Gastroesophageal sphincter (tissue), 4 donors: ENCODE measurements at regions not wholly inside any gene's neighbourhood (a gene's known extent, or its start where the extent isn't known, plus 50 kb on each side); places are given as distances from the start of the nearest gene placed in this dataset.

Source experiments
- ATAC-seq: fragments of 150-250 bp; one replicate; pipeline ENCODE4 v1.9.1; 2016; ENCODE audit warnings: mild to moderate bottlenecking, moderate library complexity
- H3K27ac ChIP-seq, 4 donors: fragments of 200-600 bp; sonication (generic) in 3 of 4; 1 replicate in 3 of 4; 2 replicates in 1 of 4; pipeline ENCODE4 v1.5.1; 2016 to 2019
- H3K27me3 ChIP-seq: fragments of 200-600 bp; sonication (generic); one replicate; pipeline ENCODE4 v1.5.1; 2019
- H3K36me3 ChIP-seq, 2 donors: fragments of 200-600 bp; sonication (generic); one replicate each; pipeline ENCODE4 v1.5.1; 2019; ENCODE audit warnings: control low read depth in 1 of 2
- H3K4me1 ChIP-seq, 3 donors: fragments of 200-600 bp; sonication (generic); 1 replicate in 2 of 3; 2 replicates in 1 of 3; pipeline ENCODE4 v1.5.1; 2016 to 2019; ENCODE audit warnings: control low read depth in 2 of 3
- H3K4me3 ChIP-seq, 2 donors: fragments of 200-600 bp; sonication (generic); one replicate each; pipeline ENCODE4 v1.5.1; 2019; ENCODE audit warnings: mild to moderate bottlenecking in 1 of 2, moderate library complexity in 1 of 2
- H3K9me3 ChIP-seq, 3 donors: fragments of 200-600 bp; sonication (generic); one replicate each; pipeline ENCODE4 v1.5.1; 2017 to 2019; ENCODE audit warnings: control low read depth in 2 of 3
- CTCF ChIP-seq, 4 experiments: fragments of 200-600 bp in 2 of 4; fragments of 450-650 bp in 2 of 4; sonication (generic) in 1 of 4; IDR thresholded peaks; one replicate each; pipeline ENCODE4 v1.5.1; 2017 to 2019; ENCODE audit warnings: antibody characterized with exemption in 4 of 4, mild to moderate bottlenecking in 2 of 4, moderate library complexity in 2 of 4
- EP300 ChIP-seq: sonication (generic); formaldehyde crosslinking; IDR thresholded peaks from one replicate; pipeline ENCODE4 v1.6.1; 2017; ENCODE audit warnings: antibody characterized with exemption, mild to moderate bottlenecking
- POLR2A ChIP-seq, 2 donors: fragments of 450-650 bp; IDR thresholded peaks; one replicate each; pipeline ENCODE4 v1.6.1; 2017; ENCODE audit warnings: antibody characterized with exemption in 2 of 2, mild to moderate bottlenecking in 2 of 2, moderate library complexity in 1 of 2
- POLR2AphosphoS5 ChIP-seq: sonication (generic); formaldehyde crosslinking; IDR thresholded peaks from one replicate; pipeline ENCODE4 v1.6.1; 2017; ENCODE audit warnings: antibody characterized with exemption
- WGBS, 2 donors: methylation state at CpG; one replicate each; pipeline ENCODE4 v1.1.5; 2018; ENCODE audit warnings: low coverage in 1 of 2; 5-methylcytosine and 5-hydroxymethylcytosine counted together

- Histone ChIP-seq H3K27me3 (no peaks in the 10 kb centered on the region), H3K4me1 (peaks cover 0 to 3% (median 0%) of the 10 kb centered on the region in 3 donors), H3K27ac (no peak overlapping the region), H3K9me3 (no peaks in the 10 kb centered on the region), H3K36me3 (no peaks in the 10 kb centered on the region), H3K4me3 (no peak overlapping the region)
- 87 to 91% methylated on average over 4 to 7 of the region's 7 CpGs for WGBS, 2 donors
- TF ChIP-seq EP300 (no peak), POLR2AphosphoS5 (no peak), POLR2A (IDR thresholded peaks at IDR 0.05) (no peak), CTCF (IDR thresholded peaks at IDR 0.05) (no peak)
- no peak for ATAC-seq
These were observed 259.0 kb downstream of the LOXHD1 start for GRCh38 chr18:46398005-46398404.

DNA sequence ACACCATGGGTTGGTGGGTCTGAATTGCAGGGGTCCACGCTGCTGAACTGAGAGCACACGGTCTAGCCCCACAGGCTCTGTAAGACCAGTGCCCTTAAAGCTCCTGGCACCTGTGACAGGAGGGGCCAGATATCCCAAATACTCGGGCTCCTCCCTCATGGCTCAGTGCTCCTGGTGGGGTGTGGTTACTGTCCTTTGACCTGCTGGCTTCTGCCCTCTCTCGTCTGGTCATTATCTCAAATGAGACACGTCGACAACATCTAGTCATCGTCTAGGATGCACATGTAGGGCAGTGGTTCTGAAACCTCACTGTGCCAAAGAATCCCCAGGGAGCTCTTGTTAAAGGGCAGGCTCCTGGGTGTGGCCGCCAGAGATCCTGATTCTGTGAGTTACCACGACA lies 258.4 kb downstream of the LOXHD1 start:
- Histone ChIP-seq H3K36me3 (no peaks in the 10 kb centered on the region), H3K4me1 (peaks cover 0 to 4% (median 0%) of the 10 kb centered on the region in 3 donors), H3K27me3 (no peaks in the 10 kb centered on the region), H3K4me3 (no peak overlapping the region), H3K27ac (no peak overlapping the region), H3K9me3 (no peaks in the 10 kb centered on the region)
- 100% methylated on average over 1 to 2 of the region's 9 CpGs for WGBS, 2 donors
- no peak for ATAC-seq
- TF ChIP-seq CTCF (IDR thresholded peaks at IDR 0.05), result no peak
- no peak for TF ChIP-seq POLR2A (IDR thresholded peaks at IDR 0.05)
- no peak for TF ChIP-seq EP300
- TF ChIP-seq POLR2AphosphoS5, result no peak

DNA sequence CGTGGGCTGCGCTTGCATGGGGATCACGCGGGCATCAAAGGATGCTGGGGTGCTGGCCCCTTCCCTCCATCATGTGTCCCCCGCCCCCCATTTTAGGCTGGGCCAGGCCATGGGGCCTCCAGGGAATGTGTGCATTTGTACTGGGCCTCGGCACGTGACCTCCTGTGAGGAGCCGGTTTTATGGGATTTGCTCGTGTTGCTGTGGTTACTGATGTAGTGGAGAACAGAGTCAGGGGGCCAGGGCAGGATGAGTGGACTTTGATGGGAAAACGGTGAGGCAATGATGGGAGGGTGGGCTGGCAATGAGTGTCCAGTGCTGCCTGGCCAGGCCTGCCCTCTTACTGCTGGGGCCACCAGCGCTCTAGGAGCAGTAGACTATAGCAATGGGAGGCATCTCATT lies 257.7 kb downstream of the LOXHD1 start:
- H3K4me1 ChIP-seq, result peaks cover 0 to 4% (median 0%) of the 10 kb centered on the region in 3 donors
- 100% methylated on average over 1 of the region's 11 CpGs; no CpG with 5 or more reads in 1 of the 2 donors for WGBS, 2 donors
- ATAC-seq, result no peak
- H3K36me3 ChIP-seq, result no peaks in the 10 kb centered on the region
- no peaks in the 10 kb centered on the region for H3K9me3 ChIP-seq
- TF ChIP-seq CTCF (IDR thresholded peaks at IDR 0.05), result no peak
- TF ChIP-seq POLR2A (IDR thresholded peaks at IDR 0.05), result no peak
- no peak for TF ChIP-seq POLR2AphosphoS5
- no peak for TF ChIP-seq EP300
- no peak overlapping the region for H3K27ac ChIP-seq
- no peak overlapping the region for H3K4me3 ChIP-seq
- H3K27me3 ChIP-seq, result no peaks in the 10 kb centered on the region

DNA sequence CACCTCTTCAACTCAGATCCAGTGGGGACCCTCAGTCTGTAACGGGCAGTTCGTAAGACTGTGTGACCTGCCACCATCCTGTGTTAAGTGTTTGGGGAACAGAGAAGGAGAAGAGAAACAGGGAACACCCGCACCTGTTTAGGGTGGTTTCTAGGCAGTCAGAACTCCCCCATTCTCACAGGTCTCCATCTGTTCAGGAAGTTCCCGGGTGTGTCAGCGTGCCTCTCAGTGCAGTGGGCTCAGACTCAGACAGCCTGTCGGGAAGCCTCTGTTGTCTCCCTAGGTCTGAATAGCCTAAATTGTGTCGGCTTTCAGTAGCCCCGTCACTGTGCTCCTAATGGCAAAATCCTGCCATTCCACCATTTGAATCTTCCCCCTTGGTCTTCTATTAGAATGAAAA lies 256.6 kb downstream of the LOXHD1 start:
- ATAC-seq, result no peak
- H3K36me3 ChIP-seq, result no peaks in the 10 kb centered on the region
- WGBS, 2 donors, result 87% methylated on average over 4 of the region's 8 CpGs; no CpG with 5 or more reads in 1 of the 2 donors
- H3K4me3 ChIP-seq, result no peak overlapping the region
- H3K27ac ChIP-seq, result no peak overlapping the region
- peaks cover 0 to 4% (median 0%) of the 10 kb centered on the region in 3 donors for H3K4me1 ChIP-seq
- TF ChIP-seq CTCF (IDR thresholded peaks at IDR 0.05) (no peak), POLR2AphosphoS5 (no peak), POLR2A (IDR thresholded peaks at IDR 0.05) (no peak), EP300 (no peak)
- H3K9me3 ChIP-seq, result no peaks in the 10 kb centered on the region
- no peaks in the 10 kb centered on the region for H3K27me3 ChIP-seq

DNA sequence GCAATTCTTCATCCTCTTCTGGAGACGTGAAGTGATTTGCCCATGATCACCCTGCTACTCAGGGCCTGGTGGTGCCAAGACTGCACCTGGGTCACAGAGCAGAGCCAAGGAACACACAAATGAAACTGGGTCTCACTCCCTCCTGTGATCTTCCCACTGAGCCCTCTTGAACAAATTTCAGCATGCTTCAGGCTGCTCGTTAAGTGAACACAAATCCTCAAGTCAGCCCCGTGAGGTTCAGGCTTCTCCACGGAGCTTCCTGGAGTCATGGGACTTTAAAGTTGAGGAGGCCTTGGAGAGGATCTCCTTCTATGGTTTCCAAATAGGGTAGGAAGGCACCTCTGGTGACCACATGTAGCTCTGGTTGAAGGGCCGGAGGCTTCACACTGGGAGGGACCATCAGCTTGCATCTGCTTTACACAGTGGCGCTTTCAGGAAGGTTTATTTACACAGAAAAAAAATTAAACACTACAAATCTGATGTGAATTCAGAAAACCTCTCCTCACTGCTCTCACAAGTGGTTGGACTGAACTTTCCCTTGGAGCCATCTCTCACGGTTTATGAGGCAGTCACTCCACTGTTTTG lies 255.4 kb downstream of the LOXHD1 start:
- Histone ChIP-seq H3K27me3 (no peaks in the 10 kb centered on the region), H3K4me1 (peaks cover 0 to 12% (median 0%) of the 10 kb centered on the region in 3 donors), H3K27ac (no peak overlapping the region), H3K9me3 (no peaks in the 10 kb centered on the region), H3K4me3 (no peak overlapping the region), H3K36me3 (no peaks in the 10 kb centered on the region)
- no peak for TF ChIP-seq POLR2A (IDR thresholded peaks at IDR 0.05)
- TF ChIP-seq CTCF (IDR thresholded peaks at IDR 0.05), result no peak
- TF ChIP-seq EP300, result no peak
- TF ChIP-seq POLR2AphosphoS5, result no peak
- WGBS, 2 donors, result 82 to 94% methylated on average over 2 to 4 of the region's 7 CpGs
- no peak for ATAC-seq
